Transverse colon (tissue), 4 donors: ENCODE measurements at regions not wholly inside any gene's neighbourhood (a gene's known extent, or its start where the extent isn't known, plus 50 kb on each side); places are given as distances from the start of the nearest gene placed in this dataset.

ENCODE experiments used
- DNase-seq: peaks from one replicate; pipeline ENCODE4 v3.0.0-alpha.2; 2019
- H3K27ac ChIP-seq, 4 donors: fragments of 200-600 bp; sonication (generic); 2 replicates each; pipeline ENCODE4 v1.5.1; 2016 to 2018; ENCODE audit warnings: inconsistent platforms in 4 of 4
- H3K27me3 ChIP-seq: fragments of 200-600 bp; sonication (generic); 2 replicates; pipeline ENCODE4 v1.5.1; 2017; ENCODE audit warnings: inconsistent platforms
- H3K36me3 ChIP-seq, 4 donors: fragments of 200-600 bp; sonication (generic); 2 replicates each; pipeline ENCODE4 v1.5.1; 2017 to 2019; ENCODE audit warnings: inconsistent platforms in 4 of 4
- H3K4me1 ChIP-seq, 4 donors: fragments of 200-600 bp; sonication (generic); 2 replicates each; pipeline ENCODE4 v1.5.1; 2017 to 2020; ENCODE audit warnings: inconsistent platforms in 4 of 4
- H3K4me3 ChIP-seq, 4 donors: fragments of 200-600 bp; sonication (generic); 1 replicate in 1 of 4; 2 replicates in 3 of 4; pipeline versions ENCODE4 v1.5.1 to v1.6.1; 2017 to 2019; ENCODE audit warnings: inconsistent platforms in 4 of 4
- H3K9me3 ChIP-seq, 2 donors: fragments of 200-600 bp; sonication (generic); 2 replicates each; pipeline ENCODE4 v1.5.1; 2017 to 2019; ENCODE audit warnings: inconsistent platforms in 2 of 2
- EP300 ChIP-seq: sonication (generic); formaldehyde crosslinking; IDR thresholded peaks from one replicate; pipeline ENCODE4 v1.6.1; 2017; ENCODE audit warnings: antibody characterized with exemption, low read depth
- POLR2A ChIP-seq: fragments of 450-650 bp; IDR thresholded peaks from one replicate; pipeline ENCODE4 v1.6.1; 2016; ENCODE audit warnings: antibody characterized with exemption, mild to moderate bottlenecking, moderate library complexity
- POLR2AphosphoS5 ChIP-seq, 3 donors: sonication (generic); formaldehyde crosslinking; IDR thresholded peaks; one replicate each; pipeline ENCODE4 v1.6.1; 2016; ENCODE audit warnings: antibody characterized with exemption in 3 of 3
- WGBS, 2 donors: methylation state at CpG; one replicate each; pipeline ENCODE4 v1.1.5; 2018; ENCODE audit warnings: low coverage in 1 of 2; 5-methylcytosine and 5-hydroxymethylcytosine counted together
- in situ Hi-C, 4 donors: fragments of 200-750 bp; cut with MboI; loops; one replicate each; pipeline versions ENCODE4 v1.15.0 to v1.15.1; 2017; ENCODE audit warnings: low sequenced_read_pairs in 3 of 4, low pct_ligation_motif_present in 1 of 4, low pct_unique_long_range_greater_than_20kb in 1 of 4
- intact Hi-C: fragments of 100-400 bp; cut with DNase I; formaldehyde crosslinking; loops from one replicate; pipeline ENCODE4 v1.15.1; 2023; ENCODE audit warnings: low total_unique reads
- TF ChIP-seq, protein P1 (sequence below), 5 experiments: fragments of 200-600 bp in 3 of 5; fragments of 450-650 bp in 2 of 5; sonication (generic) in 3 of 5; IDR thresholded peaks; 1 replicate in 2 of 5; 2 replicates in 3 of 5; pipeline ENCODE4 v1.5.1; 2016 to 2017; ENCODE audit warnings: antibody characterized with exemption in 5 of 5, inconsistent platforms in 3 of 5, mild to moderate bottlenecking in 2 of 5, moderate library complexity in 1 of 5

- H3K4me3 ChIP-seq: no peak overlapping the region
- TF ChIP-seq, protein P1, sequence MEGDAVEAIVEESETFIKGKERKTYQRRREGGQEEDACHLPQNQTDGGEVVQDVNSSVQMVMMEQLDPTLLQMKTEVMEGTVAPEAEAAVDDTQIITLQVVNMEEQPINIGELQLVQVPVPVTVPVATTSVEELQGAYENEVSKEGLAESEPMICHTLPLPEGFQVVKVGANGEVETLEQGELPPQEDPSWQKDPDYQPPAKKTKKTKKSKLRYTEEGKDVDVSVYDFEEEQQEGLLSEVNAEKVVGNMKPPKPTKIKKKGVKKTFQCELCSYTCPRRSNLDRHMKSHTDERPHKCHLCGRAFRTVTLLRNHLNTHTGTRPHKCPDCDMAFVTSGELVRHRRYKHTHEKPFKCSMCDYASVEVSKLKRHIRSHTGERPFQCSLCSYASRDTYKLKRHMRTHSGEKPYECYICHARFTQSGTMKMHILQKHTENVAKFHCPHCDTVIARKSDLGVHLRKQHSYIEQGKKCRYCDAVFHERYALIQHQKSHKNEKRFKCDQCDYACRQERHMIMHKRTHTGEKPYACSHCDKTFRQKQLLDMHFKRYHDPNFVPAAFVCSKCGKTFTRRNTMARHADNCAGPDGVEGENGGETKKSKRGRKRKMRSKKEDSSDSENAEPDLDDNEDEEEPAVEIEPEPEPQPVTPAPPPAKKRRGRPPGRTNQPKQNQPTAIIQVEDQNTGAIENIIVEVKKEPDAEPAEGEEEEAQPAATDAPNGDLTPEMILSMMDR (IDR thresholded peaks at IDR 0.05): no peak
- TF ChIP-seq EP300 (no peak), POLR2AphosphoS5 (IDR thresholded peaks at IDR 0.05) (no peak)
- WGBS, 2 donors: 72% methylated on average over 2 of the region's 2 CpGs; no CpG with 5 or more reads in 1 of the 2 donors
- no peak overlapping the region for H3K27ac ChIP-seq
- no peaks in the 10 kb centered on the region for H3K36me3 ChIP-seq
- intact Hi-C loops: no loop called here
- no peak for DNase-seq
- H3K9me3 ChIP-seq: no peaks in the 10 kb centered on the region
- H3K27me3 ChIP-seq: no peaks in the 10 kb centered on the region
- peaks cover 0 to 15% (median 8%) of the 10 kb centered on the region in 4 donors for H3K4me1 ChIP-seq
- in situ Hi-C loops: no loop called here
Measured at GRCh38 chr9:115382865-115383264, 264.9 kb upstream of the TNC start.

GRCh38 chr9:115385383-115386122 is 267.6 kb upstream of the TNC start:
- 92% methylated on average over 12 of the region's 18 CpGs; no CpG with 5 or more reads in 1 of the 2 donors for WGBS, 2 donors
- H3K27me3 ChIP-seq: no peaks in the 10 kb centered on the region
- no peaks in the 10 kb centered on the region for H3K36me3 ChIP-seq
- H3K27ac ChIP-seq: no peak overlapping the region
- TF ChIP-seq, protein P1 (IDR thresholded peaks at IDR 0.05): no peak
- TF ChIP-seq POLR2AphosphoS5 (IDR thresholded peaks at IDR 0.05): no peak
- TF ChIP-seq EP300: no peak
- no peak for TF ChIP-seq POLR2A
- intact Hi-C loops: no loop called here
- in situ Hi-C loops: no loop called here
- H3K4me1 ChIP-seq: peaks cover 0 to 15% (median 8%) of the 10 kb centered on the region in 4 donors
- no peaks in the 10 kb centered on the region for H3K9me3 ChIP-seq
- H3K4me3 ChIP-seq: no peak overlapping the region
- no peak for DNase-seq

DNA sequence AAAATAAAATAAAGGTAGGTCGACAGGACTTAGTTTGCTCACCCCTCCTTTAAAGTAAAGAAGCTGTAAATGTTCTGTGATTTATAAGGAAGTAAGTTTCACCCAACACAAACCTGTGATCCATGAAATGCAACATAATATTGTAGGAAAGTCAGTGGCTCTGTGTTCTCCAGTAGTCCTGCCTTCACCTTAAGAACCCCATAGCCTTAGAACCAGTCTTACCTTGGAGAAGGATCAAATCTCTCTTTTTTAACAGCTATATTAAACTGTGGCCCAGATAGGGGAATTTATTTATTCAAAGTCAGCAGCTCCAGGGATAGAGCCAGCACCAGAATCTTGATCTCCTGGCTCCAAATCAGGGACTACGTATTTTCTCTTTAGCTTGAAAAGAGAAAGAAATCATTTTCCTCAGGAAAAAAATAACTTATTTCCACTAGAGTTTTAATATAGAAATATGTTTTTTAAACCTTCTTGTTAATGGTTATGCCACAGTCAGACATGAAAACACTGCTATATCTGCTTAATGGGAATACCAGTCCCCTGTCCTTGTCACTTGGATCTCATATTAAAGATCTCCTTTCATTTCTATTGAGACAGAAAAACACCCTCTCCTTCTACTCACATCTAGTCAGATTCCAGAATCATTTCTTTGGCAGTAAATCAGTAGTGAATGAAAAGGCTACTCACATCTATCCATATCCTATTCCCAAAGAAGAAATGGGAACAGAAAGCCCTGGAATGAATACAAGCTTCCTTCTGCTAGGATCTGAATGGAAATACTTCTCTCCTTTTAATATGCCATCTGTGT is 269.2 kb upstream of the TNC start:
- no peaks in the 10 kb centered on the region for H3K27me3 ChIP-seq
- no peaks in the 10 kb centered on the region for H3K9me3 ChIP-seq
- DNase-seq: no peak
- TF ChIP-seq POLR2A (no peak), EP300 (no peak), POLR2AphosphoS5 (IDR thresholded peaks at IDR 0.05) (no peak)
- TF ChIP-seq, protein P1 (IDR thresholded peaks at IDR 0.05): no peak
- 5 to 24% methylated on average over 2 of the region's 2 CpGs for WGBS, 2 donors
- peak overlapping the region in 1 of 4 donors; percentile 39 for H3K27ac ChIP-seq
- H3K4me1 ChIP-seq: peaks cover 0 to 15% (median 8%) of the 10 kb centered on the region in 4 donors
- no peak overlapping the region for H3K4me3 ChIP-seq
- H3K36me3 ChIP-seq: no peaks in the 10 kb centered on the region
- in situ Hi-C loops (no loop called here), intact Hi-C loops (no loop called here)

- Histone ChIP-seq H3K9me3 (no peaks in the 10 kb centered on the region), H3K4me1 (peaks cover 0 to 14% (median 8%) of the 10 kb centered on the region in 4 donors), H3K27me3 (no peaks in the 10 kb centered on the region), H3K4me3 (no peak overlapping the region), H3K27ac (no peak overlapping the region), H3K36me3 (no peaks in the 10 kb centered on the region)
- WGBS, 2 donors: 88 to 92% methylated on average over 4 of the region's 4 CpGs
- in situ Hi-C loops (no loop called here), intact Hi-C loops (no loop called here)
- no peak for DNase-seq
- no peak for TF ChIP-seq POLR2A
- no peak for TF ChIP-seq EP300
- TF ChIP-seq, protein P1 (IDR thresholded peaks at IDR 0.05): no peak
- TF ChIP-seq POLR2AphosphoS5 (IDR thresholded peaks at IDR 0.05): no peak
Measured at GRCh38 chr9:115391168-115391825, 273.3 kb upstream of the TNC start.
